GM18867 (cell line): ENCODE measurements at regions not wholly inside any gene's neighbourhood (a gene's known extent, or its start where the extent isn't known, plus 50 kb on each side); places are given as distances from the start of the nearest gene placed in this dataset.

Experiments used
- ATAC-seq: cut with Tn5 transposase; IDR thresholded peaks from one replicate; pipeline ENCODE4 v1.9.1; 2021; ENCODE audit warnings: mild to moderate bottlenecking, moderate library complexity; ENCODE audit not compliant: unreplicated experiment

DNA sequence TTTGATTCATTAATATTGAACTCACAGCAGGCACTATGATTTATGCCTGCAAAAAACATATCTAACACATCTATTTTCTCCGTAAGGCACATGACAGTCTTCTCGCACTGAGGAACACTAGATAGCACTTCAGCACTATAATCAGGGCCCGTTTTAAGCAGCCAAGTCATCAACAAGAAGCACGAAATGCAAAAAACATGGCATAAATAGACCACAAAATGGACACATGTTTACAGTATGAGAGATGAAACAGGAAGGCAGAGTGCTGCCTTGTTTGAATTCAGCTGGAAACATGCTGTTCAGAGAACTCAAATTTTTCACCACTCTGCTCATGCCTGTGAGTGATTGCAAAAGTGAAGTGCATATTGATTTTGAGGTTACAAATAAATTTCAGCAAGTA is 205.8 kb upstream of the PDGFD start:
- no peak for ATAC-seq

DNA sequence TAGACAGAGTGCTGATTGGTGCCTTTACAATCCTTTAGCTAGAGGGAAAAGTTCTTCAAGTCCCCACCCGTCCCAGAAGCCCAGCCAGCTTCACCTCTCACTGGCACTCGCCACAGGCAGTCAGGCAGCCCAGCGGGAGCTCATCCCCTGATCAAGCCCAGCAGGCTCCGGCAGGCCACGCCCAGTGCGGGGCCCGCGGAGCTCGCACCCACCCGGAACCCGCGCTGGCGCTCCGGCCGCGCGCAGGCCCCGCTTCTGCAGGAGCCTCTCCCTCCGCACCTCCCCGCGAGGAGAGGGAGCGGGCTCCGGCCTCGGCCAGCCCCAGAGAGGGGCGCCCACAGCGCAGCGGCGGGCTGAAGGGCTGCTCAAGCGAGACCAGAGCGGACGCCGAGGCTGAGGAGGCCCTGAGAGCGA is 202.4 kb upstream of the PDGFD start:
- ATAC-seq, result no peak

DNA sequence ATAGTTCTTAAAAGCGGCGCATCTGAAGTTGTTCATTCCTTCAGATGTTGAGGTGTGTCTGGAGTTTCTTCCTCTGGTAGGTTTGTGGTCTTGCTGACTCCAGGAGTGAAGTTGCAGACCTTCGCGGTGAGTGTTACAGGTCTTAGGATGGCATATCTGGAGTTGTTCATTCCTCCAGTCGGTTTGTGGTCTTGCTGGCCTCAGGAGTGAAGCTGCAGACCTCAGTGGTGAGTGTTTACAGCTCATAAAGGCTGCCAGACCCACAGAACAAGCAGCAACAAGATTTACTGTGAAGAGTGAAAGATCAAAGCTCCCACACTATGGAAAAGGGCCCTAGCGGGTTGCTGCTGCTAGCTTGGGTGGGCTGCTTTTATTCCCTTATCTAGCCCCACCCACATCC is 201.7 kb upstream of the PDGFD start:
- ATAC-seq, result no peak

DNA sequence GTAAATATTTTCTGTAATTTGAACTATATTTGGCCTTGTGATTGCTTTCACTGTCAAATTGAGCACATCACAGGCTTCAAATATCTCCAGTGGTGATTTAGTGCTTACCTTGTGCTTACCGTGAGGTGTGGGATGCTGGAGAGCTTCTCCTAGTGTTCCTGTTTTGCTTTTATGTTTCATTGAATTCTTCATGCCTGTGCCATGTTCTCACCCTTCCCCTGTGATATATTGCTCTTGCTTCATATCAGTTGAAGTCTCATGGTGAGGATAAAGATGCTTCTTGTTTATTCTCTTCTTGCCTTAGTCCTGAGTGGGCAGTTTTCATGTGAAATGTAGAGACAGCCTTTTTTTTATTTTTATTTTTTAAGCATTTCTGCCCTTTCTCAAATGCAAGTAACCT is 198.0 kb upstream of the PDGFD start:
- ATAC-seq, result no peak

DNA sequence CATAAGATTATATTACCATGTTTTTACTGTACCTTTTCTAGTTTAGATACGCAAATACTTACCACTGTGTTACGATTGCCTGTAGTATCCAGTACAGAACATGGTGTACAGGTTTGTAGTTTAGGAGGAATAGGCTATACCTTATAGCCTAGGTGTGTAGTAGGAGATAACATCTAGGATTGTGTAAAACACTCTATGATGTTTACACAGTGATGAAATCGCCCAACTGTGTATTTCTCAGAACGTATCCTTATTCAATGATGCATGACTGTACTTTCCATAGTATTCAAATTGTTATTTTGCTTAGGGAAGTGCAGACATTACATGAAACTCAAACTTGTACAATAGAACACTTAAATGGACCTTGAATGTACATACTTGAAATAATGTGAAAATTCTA is 188.1 kb upstream of the PDGFD start:
- no peak for ATAC-seq

DNA sequence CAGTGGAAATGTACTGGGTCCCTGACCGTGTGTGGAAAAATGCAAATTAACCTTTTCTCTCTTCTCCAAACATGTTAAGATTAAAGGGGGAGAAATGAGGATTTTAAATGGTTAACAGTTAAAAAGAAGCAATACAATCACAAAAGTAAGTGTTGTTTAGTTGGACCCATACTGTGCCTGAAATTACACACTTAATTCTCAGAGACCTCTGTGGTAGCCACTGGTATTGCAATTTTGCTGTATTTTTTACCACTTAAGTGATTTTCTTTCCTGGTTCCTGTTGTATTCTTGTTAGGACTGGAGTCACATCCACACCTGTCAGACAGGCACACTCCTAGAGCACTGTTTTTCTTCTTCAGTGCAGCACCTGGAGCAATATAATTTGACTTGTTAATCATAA is 179.6 kb upstream of the PDGFD start:
- peak; percentile 73 for ATAC-seq

DNA sequence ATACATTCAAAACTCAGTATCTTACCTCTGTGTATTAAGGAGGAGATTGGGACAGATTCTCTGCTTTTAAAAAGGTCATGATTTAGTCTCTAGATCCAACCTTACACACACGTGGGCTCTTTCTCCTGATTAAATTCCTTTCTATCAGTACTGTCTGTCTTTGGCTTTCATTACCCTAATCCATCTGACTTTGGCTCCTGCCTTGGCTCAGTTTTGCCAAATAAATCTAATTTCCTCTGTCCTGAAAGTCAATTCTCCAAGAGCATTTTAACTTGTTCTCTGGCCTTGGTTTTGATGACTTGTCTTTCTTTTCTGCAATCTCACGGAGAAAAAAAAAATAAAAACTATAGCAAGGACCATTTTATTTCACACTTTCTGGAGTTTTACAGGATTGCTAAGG is 176.6 kb upstream of the PDGFD start:
- no peak for ATAC-seq

DNA sequence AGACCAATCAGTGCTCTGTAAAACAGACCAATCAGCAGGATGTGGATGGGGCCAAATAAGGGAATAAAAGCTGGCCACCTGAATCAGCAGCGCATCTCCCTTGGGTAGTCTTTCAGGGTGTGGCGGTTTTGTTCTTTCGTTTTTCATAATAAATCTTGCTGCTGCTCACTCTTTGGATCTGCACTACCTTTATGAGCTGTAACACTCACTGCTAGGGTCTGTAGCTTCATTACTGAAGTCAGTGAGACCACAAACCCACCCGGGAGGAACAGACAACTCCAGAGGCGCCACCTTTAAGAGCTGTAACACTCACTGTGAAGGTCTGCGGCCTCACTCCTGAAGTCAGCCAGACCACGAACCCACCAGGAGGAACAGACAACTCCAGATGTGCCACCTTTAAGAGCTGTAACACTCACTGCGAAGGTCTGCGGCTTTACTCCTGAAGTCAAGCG is 175.5 kb upstream of the PDGFD start:
- peak; percentile 58 for ATAC-seq

DNA sequence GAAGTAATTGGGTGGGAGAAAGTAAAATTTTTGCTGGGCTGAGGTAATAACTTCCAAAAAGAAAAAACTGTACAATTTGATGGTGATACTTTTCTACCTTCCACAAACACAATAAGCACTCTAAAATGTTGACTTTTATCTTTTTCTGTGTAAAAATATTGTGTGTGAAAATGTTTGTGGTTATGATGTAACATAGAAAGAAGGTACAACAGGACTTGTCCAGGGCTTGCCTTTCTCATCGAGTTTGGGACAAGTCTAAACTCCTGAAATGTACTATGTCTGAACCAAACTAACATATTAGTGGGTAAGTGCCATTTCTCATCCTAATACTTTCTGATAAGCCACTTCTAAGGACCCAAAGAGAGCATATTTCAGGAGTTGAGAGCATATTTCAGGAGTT is 174.2 kb upstream of the PDGFD start:
- ATAC-seq, result no peak

DNA sequence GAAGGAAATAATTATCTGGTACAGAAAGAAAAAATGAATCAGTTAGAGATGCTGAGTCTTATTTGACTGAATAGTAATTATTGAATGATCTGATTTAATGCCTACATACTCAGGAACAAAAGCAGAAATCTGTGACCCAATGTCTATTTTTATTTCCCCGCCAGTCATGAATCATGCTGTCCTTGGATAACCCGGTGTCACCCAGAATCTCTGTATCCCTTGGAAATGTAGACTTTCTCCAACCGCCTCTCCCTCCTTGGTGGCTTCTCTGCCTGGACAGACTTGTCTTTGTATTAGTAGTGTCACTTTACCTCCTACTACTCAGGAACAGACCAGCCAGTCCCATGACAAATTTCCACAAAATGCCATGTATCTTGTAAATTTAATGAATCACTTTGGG is 173.3 kb upstream of the PDGFD start:
- ATAC-seq, result no peak

DNA sequence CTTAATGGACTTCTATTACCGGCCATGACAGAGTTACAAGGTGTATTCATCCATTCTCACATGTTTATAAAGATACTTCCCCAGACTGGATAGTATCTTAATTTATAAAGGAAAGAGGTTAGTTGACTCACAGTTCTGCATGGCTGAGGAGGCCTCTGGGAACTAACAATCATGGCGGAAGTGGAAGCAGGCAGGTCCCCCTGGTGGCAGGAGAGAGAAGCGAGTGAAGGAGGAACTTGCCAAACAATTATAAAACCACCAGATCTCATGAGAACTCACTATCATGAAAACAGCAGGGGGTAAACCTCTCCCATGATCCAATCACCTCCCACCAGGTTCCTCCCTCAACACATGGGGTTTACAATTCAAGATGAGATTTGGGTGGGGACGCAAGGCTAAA is 170.0 kb upstream of the PDGFD start:
- ATAC-seq, result peak; percentile 89

DNA sequence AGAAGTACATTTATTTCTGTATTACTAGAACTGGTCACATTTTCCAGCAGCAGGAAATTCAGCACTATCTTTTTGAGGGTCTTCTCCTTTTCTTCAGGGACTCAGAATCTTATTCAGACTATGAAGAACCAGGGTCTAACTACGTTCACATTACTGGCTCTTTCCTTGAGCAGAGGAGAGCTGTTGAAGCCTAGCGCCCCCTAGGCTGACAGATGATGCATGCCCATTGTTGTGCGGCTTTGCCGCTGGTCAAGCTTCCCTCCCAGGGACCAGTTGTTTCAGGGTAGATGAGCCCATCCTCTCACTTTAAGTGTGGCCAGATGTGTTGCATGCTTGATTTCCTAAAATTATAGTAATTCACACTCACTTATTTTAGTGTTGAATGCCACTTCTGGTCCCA is 168.2 kb upstream of the PDGFD start:
- peak; percentile 74 for ATAC-seq

DNA sequence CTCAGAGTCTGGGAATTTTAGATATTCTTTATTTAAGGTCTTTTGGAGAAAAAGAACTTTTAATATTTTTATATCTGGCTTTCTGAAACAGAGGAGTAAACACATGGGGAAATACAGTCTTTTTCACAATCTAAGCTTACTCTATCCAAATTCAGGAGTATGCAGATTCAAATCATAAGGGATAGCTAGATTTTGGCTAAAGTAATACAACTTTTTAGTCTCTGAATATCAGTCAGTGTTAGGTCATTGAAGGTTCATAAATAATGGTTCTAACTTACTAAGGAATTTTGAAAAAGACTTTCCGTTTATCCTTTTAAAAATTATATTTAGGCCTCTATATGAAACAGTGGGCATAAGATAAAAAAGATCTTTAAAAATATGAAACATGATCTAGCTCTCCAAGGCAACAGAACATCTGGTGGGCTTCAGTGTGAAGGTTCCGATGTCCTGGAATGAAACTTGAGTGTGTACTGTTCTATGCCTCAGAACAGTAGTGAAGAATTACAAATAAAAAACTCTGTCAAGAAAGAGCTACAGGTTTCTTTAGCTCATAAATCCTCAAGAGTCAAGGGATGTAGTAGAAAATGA is 165.2 kb upstream of the PDGFD start:
- no peak for ATAC-seq

DNA sequence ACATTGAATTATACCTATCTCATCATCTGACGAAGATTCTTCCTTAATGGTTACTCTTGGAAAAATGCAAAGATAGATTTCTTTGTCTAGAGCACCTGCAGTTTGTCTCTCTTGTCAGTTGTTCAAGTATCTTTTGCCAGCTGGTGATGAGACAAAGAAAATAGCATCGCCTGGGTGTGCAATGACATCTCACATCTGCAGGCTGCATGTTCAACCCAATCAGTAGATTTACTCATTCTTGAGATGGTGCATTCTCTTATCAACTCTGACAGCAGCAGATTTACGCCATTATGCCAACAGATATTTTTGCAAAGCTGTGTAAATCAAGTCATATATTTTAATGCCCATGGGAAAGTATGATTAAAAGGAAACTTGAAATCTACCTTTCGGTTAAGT is 164.6 kb upstream of the PDGFD start:
- no peak for ATAC-seq

DNA sequence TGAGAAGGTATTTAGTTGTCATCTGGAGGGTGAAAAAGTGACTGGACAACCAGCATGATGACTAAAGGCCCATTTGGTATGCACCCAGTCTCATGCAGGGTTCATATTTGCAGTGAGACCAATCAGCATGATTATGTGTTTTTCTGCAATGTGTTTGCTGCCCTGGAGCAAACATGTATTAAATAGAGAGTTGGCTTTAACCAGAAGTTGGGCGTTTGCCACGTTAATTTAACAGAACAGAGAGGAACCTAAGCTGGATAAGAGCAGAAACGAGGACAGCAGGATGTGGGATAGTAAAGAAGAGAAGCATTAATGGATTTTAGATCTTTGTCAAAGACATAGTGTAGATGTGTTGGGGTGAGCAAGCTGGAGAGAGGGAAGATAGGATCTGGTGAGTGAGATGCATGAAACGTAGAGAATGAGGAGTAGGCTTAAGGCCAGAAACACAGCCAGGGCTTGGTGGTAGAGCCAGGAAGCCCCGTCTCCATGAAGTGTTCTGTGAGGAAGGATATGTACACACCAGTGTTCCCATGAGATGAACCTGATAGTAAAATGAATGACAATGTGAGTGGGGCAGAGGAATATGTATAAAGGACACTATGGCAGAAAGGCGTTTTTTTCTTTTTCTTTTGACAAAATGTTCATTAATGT is 164.0 kb upstream of the PDGFD start:
- ATAC-seq, result no peak

DNA sequence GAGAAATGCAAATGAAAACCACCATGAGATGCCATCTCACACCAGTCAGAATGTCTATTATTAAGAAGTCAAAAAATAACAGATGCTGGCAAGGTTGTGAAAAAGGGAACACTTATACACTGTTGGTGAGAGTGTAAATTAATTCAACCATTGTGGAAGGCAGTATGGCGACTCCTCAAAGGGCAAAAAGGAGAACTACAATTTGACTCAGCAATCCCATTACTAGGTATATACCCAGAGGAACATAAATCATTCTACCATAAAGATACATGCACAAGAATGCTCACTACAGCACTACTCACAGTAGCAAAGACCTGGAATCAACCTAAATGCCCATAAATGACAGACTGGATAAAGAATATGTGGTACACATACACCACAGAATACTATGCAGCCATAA is 161.1 kb upstream of the PDGFD start:
- no peak for ATAC-seq

DNA sequence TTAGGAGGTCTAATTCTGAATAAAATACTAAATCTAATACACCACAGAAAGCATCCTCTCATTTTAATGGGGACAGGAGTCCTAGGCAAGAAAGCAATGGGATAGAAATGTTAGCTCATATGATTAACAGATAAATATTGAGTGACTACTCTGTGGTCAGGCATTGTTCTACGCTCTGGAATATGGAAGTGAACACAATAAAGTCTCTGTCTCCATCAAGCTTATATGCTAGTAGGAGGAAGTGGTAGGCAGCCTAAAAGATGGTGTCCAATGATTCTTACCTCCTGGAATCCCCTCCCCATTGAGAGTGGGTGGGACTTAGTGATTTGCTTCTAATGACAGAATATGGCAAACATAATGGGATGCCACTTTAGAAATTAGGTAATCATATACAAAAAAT is 160.3 kb upstream of the PDGFD start:
- no peak for ATAC-seq

DNA sequence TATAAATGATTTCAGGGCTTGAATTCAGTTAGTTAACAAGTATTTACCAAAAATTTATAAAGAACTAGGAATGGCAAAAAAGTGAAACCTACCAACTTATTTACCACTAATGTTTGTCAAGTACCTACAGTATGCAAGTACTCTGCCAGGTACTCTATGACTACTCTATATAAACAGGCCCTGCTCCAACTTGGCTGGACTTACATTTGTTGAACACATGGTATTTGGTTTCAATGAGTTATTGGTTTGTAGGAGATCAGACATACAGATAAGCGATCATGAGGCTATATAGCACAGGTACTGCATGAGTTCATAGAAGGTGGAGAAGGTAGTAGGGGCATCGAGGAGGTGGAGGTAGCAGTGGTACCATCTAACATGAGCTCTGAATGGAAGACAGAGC is 159.9 kb upstream of the PDGFD start:
- no peak for ATAC-seq

DNA sequence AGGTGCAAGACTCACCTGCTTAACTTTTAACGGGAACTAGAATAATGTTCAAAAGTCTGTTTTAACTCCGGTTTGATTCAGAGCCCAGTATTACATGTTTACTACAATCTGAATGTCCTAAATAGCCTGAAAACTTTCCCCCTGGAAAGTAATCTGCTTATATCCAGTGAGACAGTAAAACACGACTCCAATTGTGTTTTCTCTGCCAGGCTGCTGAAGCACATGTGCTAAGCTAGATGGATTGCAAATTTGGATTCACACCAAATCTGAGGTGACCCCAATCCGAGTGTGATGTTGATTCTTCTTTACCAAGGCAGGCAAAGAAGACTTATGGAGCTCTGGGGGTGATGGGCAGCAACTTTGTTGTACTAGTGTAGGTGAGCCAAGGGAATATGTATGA is 158.7 kb upstream of the PDGFD start:
- ATAC-seq, result no peak

DNA sequence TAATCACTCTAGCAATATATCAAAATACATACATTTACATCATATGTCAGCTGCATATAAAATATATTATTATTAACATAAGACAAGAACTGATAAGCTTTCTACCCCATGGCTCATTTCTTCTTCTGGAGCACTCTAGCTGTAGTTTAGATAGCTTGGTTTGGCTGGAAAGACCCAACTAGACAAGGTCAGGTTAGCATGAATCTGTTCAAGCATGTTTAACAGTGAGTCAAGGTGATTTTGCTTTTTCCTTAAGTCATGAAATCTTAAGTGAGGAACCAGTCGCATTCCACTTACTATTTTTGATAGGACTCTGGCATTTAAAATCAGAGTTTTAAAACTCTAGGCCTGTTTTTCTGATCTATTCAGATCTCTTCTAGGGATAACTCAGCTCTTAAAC is 157.0 kb upstream of the PDGFD start:
- no peak for ATAC-seq

DNA sequence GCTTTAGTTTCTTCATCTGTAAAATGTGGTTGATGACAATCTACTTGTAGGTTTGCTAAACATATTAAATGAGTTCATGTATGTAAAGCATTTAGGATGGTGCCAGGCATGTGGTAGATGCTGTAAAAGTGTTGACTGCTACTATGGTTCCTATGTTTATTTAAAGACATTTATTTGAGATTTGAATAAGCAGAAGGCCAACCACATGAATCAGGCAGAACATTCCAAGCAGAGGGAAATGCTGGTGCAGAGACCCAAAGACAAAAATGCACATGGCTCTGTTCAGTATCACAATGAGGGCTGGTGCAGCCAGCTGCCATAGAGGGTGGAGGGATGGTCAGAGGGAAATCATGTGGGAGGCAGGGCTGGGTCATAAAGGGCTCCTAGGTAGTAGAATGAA is 156.2 kb upstream of the PDGFD start:
- ATAC-seq, result no peak

DNA sequence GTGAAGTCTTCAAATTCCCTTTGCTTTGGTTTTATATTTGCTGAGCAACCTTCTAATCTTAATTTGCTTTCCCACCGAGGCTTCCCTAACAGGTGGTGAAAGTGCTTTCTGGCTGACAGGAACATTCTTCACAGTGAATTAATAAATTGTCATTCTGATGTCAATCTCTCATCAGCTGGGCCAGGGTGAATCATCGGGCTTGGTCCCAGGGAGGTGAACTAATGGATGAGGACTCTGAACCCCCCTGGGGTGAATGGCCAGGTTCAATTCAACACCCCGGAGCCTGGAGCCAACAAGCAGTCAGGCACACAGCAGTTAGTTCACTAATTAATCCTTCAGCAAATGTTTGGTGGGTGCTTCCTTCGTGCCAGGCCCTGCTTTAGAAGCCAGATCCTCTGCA is 155.4 kb upstream of the PDGFD start:
- no peak for ATAC-seq

DNA sequence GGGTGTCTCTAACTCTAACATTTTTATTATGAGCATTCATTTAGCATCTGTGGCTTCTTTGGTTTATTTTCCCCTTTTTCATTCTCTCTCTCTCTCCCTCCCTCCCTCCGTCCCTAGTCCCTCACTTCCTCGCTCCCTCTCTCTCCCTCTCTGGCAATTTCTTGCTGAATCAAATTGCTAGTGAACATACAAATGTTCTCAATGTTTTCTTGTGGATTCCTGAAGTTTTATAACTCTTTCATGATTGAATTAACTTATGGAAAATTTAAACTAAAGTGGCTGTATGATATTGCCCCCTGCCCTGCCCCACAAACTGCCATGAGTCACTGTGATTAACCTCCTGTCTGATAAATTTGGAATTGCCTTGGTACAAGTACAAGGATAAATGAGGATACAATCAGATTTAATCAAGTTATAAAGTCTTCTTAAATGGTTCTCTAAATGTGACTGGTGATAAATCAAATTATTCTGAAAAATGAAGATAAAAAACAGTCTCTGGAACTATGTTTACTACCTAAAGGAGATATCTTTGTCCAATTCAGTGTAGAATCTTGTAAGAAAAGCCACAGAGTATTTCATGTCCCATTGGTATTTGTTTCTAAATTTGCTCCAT is 143.0 kb upstream of the PDGFD start:
- no peak for ATAC-seq
